ENCODE measurements at regions not wholly inside any gene's neighbourhood (a gene's known extent, or its start where the extent isn't known, plus 50 kb on each side); places are given as distances from the start of the nearest gene placed in this dataset.

- Histone ChIP-seq H3K14ac (ENCODE audit: low read length) (no peak overlapping the region), H3K4me2 (ENCODE audit: low read length) (no peak overlapping the region), H2AFZ (ENCODE audit: insufficient read depth, low read length, poor library complexity) (no peak overlapping the region), H4K8ac (ENCODE audit: low read depth, low read length) (no peak overlapping the region), H4K91ac (ENCODE audit: low read depth, low read length) (no peak overlapping the region), H2AK5ac (ENCODE audit: low read length) (no peak overlapping the region), H4K12ac (ENCODE audit: low read depth, low read length) (no peak overlapping the region), H2BK12ac (ENCODE audit: low read length) (no peak overlapping the region), H3K9me3 (ENCODE audit: insufficient read depth, low read depth, low read length) (no peaks in the 10 kb centered on the region), H3K23ac (ENCODE audit: low read length) (no peak overlapping the region), H3K79me1 (ENCODE audit: low read length) (no peaks in the 10 kb centered on the region), H3K4me1 (ENCODE audit: control insufficient read depth in 1 of 2, insufficient read depth in 2 of 2, low read length in 2 of 2) (peaks cover 0 to 2% of the 10 kb centered on the region in 2 experiments), H3K4ac (ENCODE audit: low read depth, low read length) (no peak overlapping the region), H3K36me3 (ENCODE audit: control insufficient read depth in 1 of 2, insufficient read depth in 2 of 2, low read length in 2 of 2) (no peaks in the 10 kb centered on the region), H3K18ac (ENCODE audit: low read length) (no peak overlapping the region), H2BK120ac (ENCODE audit: insufficient read depth, low read length, poor library complexity) (no peak overlapping the region), H2BK5ac (ENCODE audit: low read depth, low read length, poor library complexity) (no peak overlapping the region), H3K4me3 (ENCODE audit: low read depth, low read length) (no peak overlapping the region), H3K27ac (ENCODE audit: low read depth, low read length) (no peak overlapping the region), H3K9ac (ENCODE audit: low read length) (no peak overlapping the region), H3K27me3 (ENCODE audit: insufficient read depth, low read length) (no peaks in the 10 kb centered on the region), H3K79me2 (ENCODE audit: control insufficient read depth, insufficient read depth, low read length, poor library complexity) (no peaks in the 10 kb centered on the region)
- whole genome bisulfite sequencing (ENCODE audit: extremely low coverage, insufficient coverage, insufficient read length) = no CpG with 5 or more reads among the region's 1 CpG
- no peak for DNase-seq
These were observed 283.5 kb downstream of the CHL1 start for GRCh38 chr3:480070-480469.

- no peak overlapping the region for H4K12ac ChIP-seq (ENCODE audit: low read depth, low read length)
These were observed 284.5 kb downstream of the CHL1 start for GRCh38 chr3:481111-481510.

GRCh38 chr3:481680-482079, 285.1 kb downstream of the CHL1 start:
- H3K36me3 ChIP-seq (ENCODE audit: control insufficient read depth in 1 of 2, insufficient read depth in 2 of 2, low read length in 2 of 2) = no peaks in the 10 kb centered on the region
- no peak overlapping the region for H3K9ac ChIP-seq (ENCODE audit: low read length)
- H4K12ac ChIP-seq (ENCODE audit: low read depth, low read length) = no peak overlapping the region
- H3K14ac ChIP-seq (ENCODE audit: low read length) = no peak overlapping the region
- no peak overlapping the region for H2BK5ac ChIP-seq (ENCODE audit: low read depth, low read length, poor library complexity)
- H3K4me1 ChIP-seq (ENCODE audit: control insufficient read depth in 1 of 2, insufficient read depth in 2 of 2, low read length in 2 of 2) = peaks cover 0 to 2% of the 10 kb centered on the region in 2 experiments
- H2AFZ ChIP-seq (ENCODE audit: insufficient read depth, low read length, poor library complexity) = no peak overlapping the region
- no peak overlapping the region for H4K8ac ChIP-seq (ENCODE audit: low read depth, low read length)
- DNase-seq = no peak
- no peak overlapping the region for H3K4me3 ChIP-seq (ENCODE audit: low read depth, low read length)
- no peak overlapping the region for H3K18ac ChIP-seq (ENCODE audit: low read length)
- H4K91ac ChIP-seq (ENCODE audit: low read depth, low read length) = no peak overlapping the region
- no peak overlapping the region for H3K23ac ChIP-seq (ENCODE audit: low read length)
- no peak overlapping the region for H2BK120ac ChIP-seq (ENCODE audit: insufficient read depth, low read length, poor library complexity)
- no peak overlapping the region for H3K27ac ChIP-seq (ENCODE audit: low read depth, low read length)
- no peak overlapping the region for H2AK5ac ChIP-seq (ENCODE audit: low read length)
- no CpG with 5 or more reads among the region's 3 CpGs for WGBS (ENCODE audit: extremely low coverage, insufficient coverage, insufficient read length)
- H3K4ac ChIP-seq (ENCODE audit: low read depth, low read length) = no peak overlapping the region
- H3K79me2 ChIP-seq (ENCODE audit: control insufficient read depth, insufficient read depth, low read length, poor library complexity) = no peaks in the 10 kb centered on the region
- H3K4me2 ChIP-seq (ENCODE audit: low read length) = no peak overlapping the region
- H3K79me1 ChIP-seq (ENCODE audit: low read length) = no peaks in the 10 kb centered on the region
- H3K9me3 ChIP-seq (ENCODE audit: insufficient read depth, low read depth, low read length) = no peaks in the 10 kb centered on the region
- H3K27me3 ChIP-seq (ENCODE audit: insufficient read depth, low read length) = no peaks in the 10 kb centered on the region
- H2BK12ac ChIP-seq (ENCODE audit: low read length) = no peak overlapping the region

More at GRCh38 chr3:481111-481510, 284.5 kb downstream of the CHL1 start:
- H3K79me2 ChIP-seq (ENCODE audit: control insufficient read depth, insufficient read depth, low read length, poor library complexity) = no peaks in the 10 kb centered on the region
- no peak overlapping the region for H2AFZ ChIP-seq (ENCODE audit: insufficient read depth, low read length, poor library complexity)
- no peak for DNase-seq
- H3K9me3 ChIP-seq (ENCODE audit: insufficient read depth, low read depth, low read length) = no peaks in the 10 kb centered on the region
- H3K18ac ChIP-seq (ENCODE audit: low read length) = no peak overlapping the region
- no peak overlapping the region for H4K8ac ChIP-seq (ENCODE audit: low read depth, low read length)
- H3K9ac ChIP-seq (ENCODE audit: low read length) = no peak overlapping the region
- no peak overlapping the region for H2AK5ac ChIP-seq (ENCODE audit: low read length)
- H3K4me1 ChIP-seq (ENCODE audit: control insufficient read depth in 1 of 2, insufficient read depth in 2 of 2, low read length in 2 of 2) = peaks cover 0 to 2% of the 10 kb centered on the region in 2 experiments
- no peak overlapping the region for H2BK12ac ChIP-seq (ENCODE audit: low read length)
- H3K79me1 ChIP-seq (ENCODE audit: low read length) = no peaks in the 10 kb centered on the region
- H3K4me2 ChIP-seq (ENCODE audit: low read length) = no peak overlapping the region
- no peak overlapping the region for H3K27ac ChIP-seq (ENCODE audit: low read depth, low read length)
- no peak overlapping the region for H2BK5ac ChIP-seq (ENCODE audit: low read depth, low read length, poor library complexity)
- no peaks in the 10 kb centered on the region for H3K27me3 ChIP-seq (ENCODE audit: insufficient read depth, low read length)
- WGBS (ENCODE audit: extremely low coverage, insufficient coverage, insufficient read length) = no CpG with 5 or more reads among the region's 3 CpGs
- no peaks in the 10 kb centered on the region for H3K36me3 ChIP-seq (ENCODE audit: control insufficient read depth in 1 of 2, insufficient read depth in 2 of 2, low read length in 2 of 2)
- no peak overlapping the region for H3K14ac ChIP-seq (ENCODE audit: low read length)
- H2BK120ac ChIP-seq (ENCODE audit: insufficient read depth, low read length, poor library complexity) = no peak overlapping the region
- no peak overlapping the region for H3K23ac ChIP-seq (ENCODE audit: low read length)
- H4K91ac ChIP-seq (ENCODE audit: low read depth, low read length) = no peak overlapping the region
- no peak overlapping the region for H3K4ac ChIP-seq (ENCODE audit: low read depth, low read length)
- H3K4me3 ChIP-seq (ENCODE audit: low read depth, low read length) = no peak overlapping the region

GRCh38 chr3:482479-482878, 285.9 kb downstream of the CHL1 start:
- H3K18ac ChIP-seq (ENCODE audit: low read length) = no peak overlapping the region
- H3K4me1 ChIP-seq (ENCODE audit: control insufficient read depth in 1 of 2, insufficient read depth in 2 of 2, low read length in 2 of 2) = peaks cover 0 to 2% of the 10 kb centered on the region in 2 experiments
- no peak overlapping the region for H3K4me2 ChIP-seq (ENCODE audit: low read length)
- H3K36me3 ChIP-seq (ENCODE audit: control insufficient read depth in 1 of 2, insufficient read depth in 2 of 2, low read length in 2 of 2) = no peaks in the 10 kb centered on the region
- no peaks in the 10 kb centered on the region for H3K27me3 ChIP-seq (ENCODE audit: insufficient read depth, low read length)
- no peak overlapping the region for H4K12ac ChIP-seq (ENCODE audit: low read depth, low read length)
- no peak overlapping the region for H2BK5ac ChIP-seq (ENCODE audit: low read depth, low read length, poor library complexity)
- no peak overlapping the region for H4K91ac ChIP-seq (ENCODE audit: low read depth, low read length)
- no peak overlapping the region for H2AK5ac ChIP-seq (ENCODE audit: low read length)
- no peak overlapping the region for H3K4ac ChIP-seq (ENCODE audit: low read depth, low read length)
- no peak overlapping the region for H3K23ac ChIP-seq (ENCODE audit: low read length)
- H2BK120ac ChIP-seq (ENCODE audit: insufficient read depth, low read length, poor library complexity) = no peak overlapping the region
- H3K79me2 ChIP-seq (ENCODE audit: control insufficient read depth, insufficient read depth, low read length, poor library complexity) = no peaks in the 10 kb centered on the region
- no peak for DNase-seq
- H3K79me1 ChIP-seq (ENCODE audit: low read length) = no peaks in the 10 kb centered on the region
- no peak overlapping the region for H3K4me3 ChIP-seq (ENCODE audit: low read depth, low read length)
- H3K27ac ChIP-seq (ENCODE audit: low read depth, low read length) = no peak overlapping the region
- H3K9ac ChIP-seq (ENCODE audit: low read length) = no peak overlapping the region
- no peak overlapping the region for H2AFZ ChIP-seq (ENCODE audit: insufficient read depth, low read length, poor library complexity)
- no peak overlapping the region for H2BK12ac ChIP-seq (ENCODE audit: low read length)
- no CpG with 5 or more reads among the region's 32 CpGs for WGBS (ENCODE audit: extremely low coverage, insufficient coverage, insufficient read length)
- H3K14ac ChIP-seq (ENCODE audit: low read length) = no peak overlapping the region
- no peaks in the 10 kb centered on the region for H3K9me3 ChIP-seq (ENCODE audit: insufficient read depth, low read depth, low read length)
- H4K8ac ChIP-seq (ENCODE audit: low read depth, low read length) = no peak overlapping the region

Measured in trophoblast cell (in vitro differentiated cells and primary cell).